ENCODE measurements at regions not wholly inside any gene's neighbourhood (a gene's known extent, or its start where the extent isn't known, plus 50 kb on each side); places are given as distances from the start of the nearest gene placed in this dataset.

DNA sequence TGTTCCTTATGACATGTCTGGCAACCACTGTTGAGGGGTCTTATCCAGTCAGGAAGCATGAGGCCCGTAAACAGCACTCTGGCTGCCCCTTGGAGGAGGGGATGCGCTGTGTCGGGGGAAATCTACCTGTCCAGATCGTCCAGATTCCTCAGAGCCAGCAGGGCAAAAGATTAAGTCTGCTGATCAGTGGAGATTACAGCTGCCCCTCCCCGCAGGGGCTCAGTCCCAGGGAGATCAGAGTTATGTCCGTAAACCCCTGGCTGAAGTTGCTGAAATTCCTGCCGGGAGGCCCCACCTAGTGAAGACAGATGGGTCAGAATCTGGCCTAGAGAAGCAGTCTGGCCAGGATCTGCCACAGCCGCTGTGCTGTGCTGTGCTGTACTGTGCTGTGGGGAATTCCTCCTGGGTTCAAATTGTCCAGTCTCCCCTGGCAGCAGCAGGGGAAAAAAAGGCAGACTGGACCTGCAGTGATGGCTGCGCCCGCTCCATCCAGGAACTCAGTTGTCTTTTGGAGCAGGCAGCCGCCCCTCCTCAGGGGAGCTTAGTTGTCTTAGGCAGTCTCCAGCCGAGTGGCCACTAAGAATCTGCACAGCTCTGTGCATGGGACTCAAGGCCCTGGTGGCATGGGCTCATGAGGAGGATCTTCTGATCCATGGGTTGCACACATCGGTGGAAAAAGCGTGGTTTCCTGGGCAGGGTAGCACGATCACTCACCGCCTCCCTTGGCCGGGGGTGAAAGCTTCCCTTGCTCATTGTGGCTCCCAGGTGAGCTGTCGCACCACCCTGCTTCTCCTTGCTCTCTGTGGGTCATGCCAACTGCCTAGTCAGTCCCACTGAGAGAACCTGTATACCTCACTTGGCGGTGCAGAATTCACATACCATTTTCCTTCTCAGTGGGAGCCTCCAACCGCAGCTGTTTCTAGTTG is 1368.8 kb upstream of the ADGRB3 start (continued):
- no peak for TF ChIP-seq KDM5A (IDR thresholded peaks at IDR 0.05; ENCODE audit: low read length)
- no peak for TF ChIP-seq SIX5 (IDR thresholded peaks at IDR 0.05; ENCODE audit: low read depth, low read length)
- TF ChIP-seq BCL11A (IDR thresholded peaks at IDR 0.05; ENCODE audit: low read depth in 2 of 2, low read length in 2 of 2), result no peak
- TF ChIP-seq, protein P1, sequence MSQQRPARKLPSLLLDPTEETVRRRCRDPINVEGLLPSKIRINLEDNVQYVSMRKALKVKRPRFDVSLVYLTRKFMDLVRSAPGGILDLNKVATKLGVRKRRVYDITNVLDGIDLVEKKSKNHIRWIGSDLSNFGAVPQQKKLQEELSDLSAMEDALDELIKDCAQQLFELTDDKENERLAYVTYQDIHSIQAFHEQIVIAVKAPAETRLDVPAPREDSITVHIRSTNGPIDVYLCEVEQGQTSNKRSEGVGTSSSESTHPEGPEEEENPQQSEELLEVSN (IDR thresholded peaks at IDR 0.05), result no peak
- TF ChIP-seq JUND (IDR thresholded peaks at IDR 0.05; ENCODE audit: low read length), result no peak
- TF ChIP-seq EP300 (IDR thresholded peaks at IDR 0.05; ENCODE audit: borderline replicate concordance in 1 of 2, low read depth in 2 of 2, low read length in 2 of 2), result no peak

Measured in H1 (cell line).